Astrocyte (in vitro differentiated cells and primary cell): ENCODE measurements at regions not wholly inside any gene's neighbourhood (a gene's known extent, or its start where the extent isn't known, plus 50 kb on each side); places are given as distances from the start of the nearest gene placed in this dataset.

Experiments used
- EZH2 ChIP-seq: IDR thresholded peaks from 2 replicates; pipeline ENCODE4 v1.6.1; 2012; ENCODE audit warnings: mild to moderate bottlenecking, low read length, inconsistent platforms; ENCODE audit not compliant: insufficient read depth
- TF ChIP-seq, protein P1 (sequence below): IDR thresholded peaks from 2 replicates; pipeline ENCODE4 v1.5.1; 2011; ENCODE audit warnings: low read depth, mild to moderate bottlenecking, inconsistent platforms, low read length, moderate library complexity; ENCODE audit not compliant: insufficient read depth

DNA sequence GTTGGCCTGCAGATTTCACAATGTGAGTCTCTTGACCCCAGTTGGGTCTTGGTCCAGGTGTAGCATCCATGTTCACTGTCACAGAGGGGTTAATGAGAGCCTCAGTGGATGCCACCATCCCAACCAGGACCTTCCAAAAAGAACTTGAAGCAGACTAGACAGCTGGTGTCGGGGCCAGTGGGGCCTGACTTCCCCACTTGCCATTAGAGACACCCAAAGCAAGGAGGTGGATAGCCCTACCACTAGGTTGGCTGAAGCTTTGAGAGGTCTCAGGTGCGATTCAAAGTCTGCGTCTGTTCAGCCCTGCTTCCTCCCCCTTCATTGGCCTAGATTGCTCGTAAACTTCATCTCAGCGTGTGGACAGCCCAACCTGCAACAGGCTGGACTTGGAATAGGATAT lies 196.4 kb upstream of the RREB1 start:
- TF ChIP-seq, protein P1, sequence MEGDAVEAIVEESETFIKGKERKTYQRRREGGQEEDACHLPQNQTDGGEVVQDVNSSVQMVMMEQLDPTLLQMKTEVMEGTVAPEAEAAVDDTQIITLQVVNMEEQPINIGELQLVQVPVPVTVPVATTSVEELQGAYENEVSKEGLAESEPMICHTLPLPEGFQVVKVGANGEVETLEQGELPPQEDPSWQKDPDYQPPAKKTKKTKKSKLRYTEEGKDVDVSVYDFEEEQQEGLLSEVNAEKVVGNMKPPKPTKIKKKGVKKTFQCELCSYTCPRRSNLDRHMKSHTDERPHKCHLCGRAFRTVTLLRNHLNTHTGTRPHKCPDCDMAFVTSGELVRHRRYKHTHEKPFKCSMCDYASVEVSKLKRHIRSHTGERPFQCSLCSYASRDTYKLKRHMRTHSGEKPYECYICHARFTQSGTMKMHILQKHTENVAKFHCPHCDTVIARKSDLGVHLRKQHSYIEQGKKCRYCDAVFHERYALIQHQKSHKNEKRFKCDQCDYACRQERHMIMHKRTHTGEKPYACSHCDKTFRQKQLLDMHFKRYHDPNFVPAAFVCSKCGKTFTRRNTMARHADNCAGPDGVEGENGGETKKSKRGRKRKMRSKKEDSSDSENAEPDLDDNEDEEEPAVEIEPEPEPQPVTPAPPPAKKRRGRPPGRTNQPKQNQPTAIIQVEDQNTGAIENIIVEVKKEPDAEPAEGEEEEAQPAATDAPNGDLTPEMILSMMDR: no peak
- TF ChIP-seq EZH2: no peak
